Esophagus muscularis mucosa (tissue), 4 donors: ENCODE measurements at regions not wholly inside any gene's neighbourhood (a gene's known extent, or its start where the extent isn't known, plus 50 kb on each side); places are given as distances from the start of the nearest gene placed in this dataset.

Experiments
- DNase-seq: peaks from one replicate; pipeline ENCODE4 v3.0.0-alpha.2; 2017; ENCODE audit errors: extremely low spot score
- H3K27ac ChIP-seq, 4 donors: fragments of 200-600 bp; sonication (generic); replicated peaks in 1 of 4; 1 replicate in 3 of 4; 2 replicates in 1 of 4; pipeline ENCODE4 v1.5.1; 2016 to 2019; ENCODE audit warnings: mild to moderate bottlenecking in 1 of 4
- H3K27me3 ChIP-seq, 4 donors: fragments of 200-600 bp; sonication (generic); one replicate each; pipeline versions ENCODE4 v1.5.1 to v1.6.0; 2016 to 2019
- H3K36me3 ChIP-seq, 4 donors: fragments of 200-600 bp; sonication (generic); one replicate each; pipeline ENCODE4 v1.5.1; 2016 to 2019
- H3K4me1 ChIP-seq, 4 donors: fragments of 200-600 bp; sonication (generic); one replicate each; pipeline ENCODE4 v1.5.1; 2016 to 2019
- H3K4me3 ChIP-seq, 4 donors: fragments of 200-600 bp; sonication (generic); 1 replicate in 2 of 4; 2 replicates in 2 of 4; pipeline ENCODE4 v1.5.1; 2016 to 2019; ENCODE audit warnings: mild to moderate bottlenecking in 4 of 4, moderate library complexity in 1 of 4
- H3K9me3 ChIP-seq, 4 donors: fragments of 200-600 bp; sonication (generic); 1 replicate in 3 of 4; 2 replicates in 1 of 4; pipeline ENCODE4 v1.5.1; 2016 to 2019
- CTCF ChIP-seq, 3 experiments: fragments of 200-600 bp in 2 of 3; fragments of 450-650 bp in 1 of 3; sonication (generic) in 2 of 3; IDR thresholded peaks; one replicate each; pipeline ENCODE4 v1.5.1; 2017 to 2019; ENCODE audit warnings: antibody characterized with exemption in 3 of 3, mild to moderate bottlenecking in 2 of 3, moderate library complexity in 1 of 3
- EP300 ChIP-seq: sonication (generic); formaldehyde crosslinking; IDR thresholded peaks from one replicate; pipeline ENCODE4 v1.6.1; 2017; ENCODE audit warnings: antibody characterized with exemption
- POLR2A ChIP-seq: fragments of 450-650 bp; IDR thresholded peaks from one replicate; pipeline ENCODE4 v1.6.1; 2017; ENCODE audit warnings: antibody characterized with exemption, moderate library complexity, mild to moderate bottlenecking, low read depth
- POLR2AphosphoS5 ChIP-seq, 2 donors: sonication (generic); formaldehyde crosslinking; IDR thresholded peaks; one replicate each; pipeline ENCODE4 v1.6.1; 2017; ENCODE audit warnings: antibody characterized with exemption in 2 of 2
- WGBS: methylation state at CpG from one replicate; pipeline ENCODE4 v1.1.5; 2018; 5-methylcytosine and 5-hydroxymethylcytosine counted together
- intact Hi-C: fragments of 100-400 bp; cut with DNase I; formaldehyde crosslinking; loops from one replicate; pipeline ENCODE4 v1.15.1; 2023

DNA sequence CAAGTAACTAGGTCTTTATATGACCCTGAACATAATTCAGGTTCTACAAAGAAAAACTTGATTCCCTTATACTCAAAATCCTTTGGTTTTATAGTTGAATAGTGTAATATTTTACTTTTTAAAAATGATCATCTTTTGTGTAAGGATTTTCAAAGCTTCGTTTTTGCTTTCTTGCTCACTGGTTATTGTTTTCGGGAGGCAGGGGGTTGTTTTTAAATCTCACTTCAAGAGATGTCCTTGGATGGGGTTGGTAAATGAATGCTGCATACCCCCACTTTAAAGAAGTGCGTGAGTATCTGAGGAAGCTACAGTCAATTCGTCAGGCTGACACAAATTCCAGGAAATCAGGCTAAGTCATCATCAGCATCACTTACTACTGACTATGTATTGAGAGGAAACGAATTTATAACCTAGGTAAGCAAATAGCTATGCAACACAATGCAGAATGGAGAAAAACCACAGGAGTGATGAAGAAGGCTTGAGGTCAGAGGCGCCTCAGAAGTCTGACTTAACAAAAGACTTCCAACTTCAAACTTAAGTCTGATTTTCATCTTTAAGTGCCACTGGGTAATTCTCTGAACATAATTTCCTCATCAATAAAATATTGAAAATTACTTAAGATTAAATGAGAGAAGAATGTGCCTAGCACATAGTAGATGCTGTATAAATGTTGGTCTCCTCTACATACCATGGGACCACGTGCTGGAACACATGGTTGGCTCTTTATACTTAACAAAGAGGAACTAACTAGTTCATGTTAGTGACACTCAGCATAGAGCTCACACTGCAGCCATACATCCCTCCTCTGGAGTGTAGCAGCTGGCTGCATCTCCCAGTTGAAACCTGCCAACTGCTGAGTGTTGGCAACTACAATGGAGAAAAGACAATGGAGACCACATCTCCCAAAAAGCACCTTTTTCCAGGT lies 106.0 kb upstream of the KIF2A start:
- DNase-seq: no peak
- H3K4me3 ChIP-seq: no peak overlapping the region
- TF ChIP-seq POLR2A: no peak
- no peak for TF ChIP-seq CTCF (IDR thresholded peaks at IDR 0.05)
- no peak for TF ChIP-seq EP300
- TF ChIP-seq POLR2AphosphoS5 (IDR thresholded peaks at IDR 0.05): no peak
- H3K27me3 ChIP-seq: no peaks in the 10 kb centered on the region
- H3K9me3 ChIP-seq: no peaks in the 10 kb centered on the region
- intact Hi-C loops: no loop called here
- WGBS: 76% methylated on average over 7 of the region's 7 CpGs
- H3K27ac ChIP-seq: no peak overlapping the region
- no peaks in the 10 kb centered on the region for H3K36me3 ChIP-seq
- no peaks in the 10 kb centered on the region for H3K4me1 ChIP-seq

DNA sequence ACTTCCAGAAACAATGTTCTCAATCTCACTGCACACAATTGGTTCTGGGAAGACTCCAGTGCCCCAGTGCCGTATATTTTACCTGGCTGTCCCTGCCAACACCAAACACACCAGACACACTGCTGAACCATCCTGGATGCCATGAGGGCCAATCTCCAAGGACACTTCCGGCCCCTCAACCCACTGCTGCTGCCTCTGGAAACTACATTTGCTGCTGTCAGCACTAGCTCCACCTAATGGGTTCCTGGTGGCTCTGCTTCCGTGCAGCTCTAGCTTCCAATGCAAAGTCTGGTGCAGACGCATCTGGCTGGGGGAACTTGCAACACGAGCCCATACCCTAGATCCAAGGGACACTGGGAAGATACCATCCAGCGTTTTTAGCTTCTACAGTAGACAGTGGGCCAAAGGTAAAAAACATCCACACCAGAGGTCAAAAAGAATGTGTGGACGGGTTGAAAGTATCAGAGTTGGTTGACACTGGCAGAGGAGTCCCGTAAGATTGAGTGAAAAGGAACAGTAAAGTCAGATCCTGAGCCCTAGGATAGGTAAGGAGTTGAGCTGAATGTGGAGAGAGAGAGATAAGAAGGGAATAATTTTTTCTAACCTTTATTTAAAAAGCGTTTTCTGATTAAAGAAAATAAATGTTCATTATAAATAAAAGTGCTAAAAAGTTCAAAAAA lies 99.7 kb upstream of the KIF2A start:
- DNase-seq: no peak
- Histone ChIP-seq H3K9me3 (no peaks in the 10 kb centered on the region), H3K27me3 (no peaks in the 10 kb centered on the region), H3K4me3 (no peak overlapping the region), H3K27ac (no peak overlapping the region), H3K4me1 (no peaks in the 10 kb centered on the region), H3K36me3 (no peaks in the 10 kb centered on the region)
- intact Hi-C loops: no loop called here
- 65% methylated on average over 9 of the region's 9 CpGs for WGBS
- TF ChIP-seq CTCF (IDR thresholded peaks at IDR 0.05) (no peak), EP300 (no peak), POLR2A (no peak), POLR2AphosphoS5 (IDR thresholded peaks at IDR 0.05) (no peak)

GRCh38 chr5:62208218-62208852 lies 97.7 kb upstream of the KIF2A start:
- WGBS: 57% methylated on average over 10 of the region's 10 CpGs
- Histone ChIP-seq H3K27ac (no peak overlapping the region), H3K4me1 (no peaks in the 10 kb centered on the region), H3K36me3 (no peaks in the 10 kb centered on the region), H3K4me3 (no peak overlapping the region), H3K27me3 (peaks cover 0 to 8% (median 0%) of the 10 kb centered on the region in 4 donors), H3K9me3 (no peaks in the 10 kb centered on the region)
- intact Hi-C loops: no loop called here
- no peak for DNase-seq
- TF ChIP-seq POLR2AphosphoS5 (IDR thresholded peaks at IDR 0.05) (no peak), POLR2A (no peak), CTCF (IDR thresholded peaks at IDR 0.05) (no peak), EP300 (no peak)

GRCh38 chr5:62211405-62211804 lies 94.6 kb upstream of the KIF2A start:
- TF ChIP-seq POLR2AphosphoS5 (IDR thresholded peaks at IDR 0.05): no peak
- TF ChIP-seq CTCF (IDR thresholded peaks at IDR 0.05): no peak
- TF ChIP-seq EP300: no peak
- no peak for TF ChIP-seq POLR2A
- 82% methylated on average over 2 of the region's 2 CpGs for WGBS
- no peak for DNase-seq
- Histone ChIP-seq H3K27ac (no peak overlapping the region), H3K9me3 (no peaks in the 10 kb centered on the region), H3K27me3 (peaks cover 0 to 8% (median 0%) of the 10 kb centered on the region in 4 donors), H3K4me3 (no peak overlapping the region), H3K36me3 (no peaks in the 10 kb centered on the region), H3K4me1 (no peaks in the 10 kb centered on the region)
- intact Hi-C loops: no loop called here
